Activated CD4-positive, alpha-beta T cell treated with anti-CD3 and anti-CD28 coated beads, Interleukin-2, amount 10 ng/mL, durations not matched to agents 24 days and 14 days (primary cell): ENCODE measurements at regions not wholly inside any gene's neighbourhood (a gene's known extent, or its start where the extent isn't known, plus 50 kb on each side); places are given as distances from the start of the nearest gene placed in this dataset.
"Not testable (repeated sequence)": the region's sequence is repeated elsewhere in the genome, so short reads cannot be mapped to it uniquely, and the experiment has no call there.

Experiments used
- DNase-seq: peaks from one replicate; pipeline ENCODE4 v3.0.0; 2022
- H3K27ac Mint-ChIP-seq: one replicate; pipeline ENCODE4 v1.8.0; 2022; ENCODE audit warnings: mild to moderate bottlenecking, mixed read lengths
- H3K27me3 Mint-ChIP-seq: one replicate; pipeline ENCODE4 v1.8.0; 2022; ENCODE audit warnings: mixed read lengths
- H3K36me3 Mint-ChIP-seq: one replicate; pipeline ENCODE4 v1.8.0; 2022; ENCODE audit warnings: low read depth, mild to moderate bottlenecking, mixed read lengths
- H3K4me1 Mint-ChIP-seq: one replicate; pipeline ENCODE4 v1.8.0; 2021; ENCODE audit warnings: mixed read lengths
- H3K4me3 Mint-ChIP-seq: one replicate; pipeline ENCODE4 v1.8.0; 2022; ENCODE audit warnings: mild to moderate bottlenecking, moderate library complexity, mixed read lengths
- H3K9me3 Mint-ChIP-seq: one replicate; pipeline ENCODE4 v1.8.0; 2021; ENCODE audit warnings: mixed read lengths
- intact Hi-C: fragments of 100-400 bp; cut with micrococcal nuclease; formaldehyde crosslinking; loops from one replicate; pipeline ENCODE4 v1.15.1; 2023

DNA sequence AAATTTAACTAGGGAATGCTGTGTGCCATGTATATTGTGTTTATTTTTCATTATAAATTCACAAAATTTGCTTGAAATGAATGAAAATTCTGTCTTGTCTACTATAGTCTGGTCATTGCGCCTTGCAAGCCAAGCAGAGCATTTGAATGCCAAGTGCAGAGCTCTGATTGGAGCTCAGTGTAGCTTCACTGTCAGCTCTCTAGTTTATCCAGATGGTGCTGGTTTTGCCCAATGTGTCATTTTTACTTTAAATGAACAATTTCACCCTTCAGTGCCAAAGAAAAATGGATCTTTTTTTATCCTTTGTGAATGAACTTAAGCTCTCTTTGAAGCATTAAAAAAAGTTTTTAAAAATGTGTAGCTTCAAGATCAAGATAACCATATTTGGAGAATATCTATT lies 225.6 kb upstream of the CACNA2D1 start:
- no peaks in the 10 kb centered on the region for H3K4me1 Mint-ChIP-seq
- H3K36me3 Mint-ChIP-seq: no peaks in the 10 kb centered on the region
- no peaks in the 10 kb centered on the region for H3K9me3 Mint-ChIP-seq
- intact Hi-C loops: no loop called here
- H3K27me3 Mint-ChIP-seq: peaks cover 1% of the 10 kb centered on the region
- H3K4me3 Mint-ChIP-seq: no peak overlapping the region
- H3K27ac Mint-ChIP-seq: no peak overlapping the region
- DNase-seq: no peak

DNA sequence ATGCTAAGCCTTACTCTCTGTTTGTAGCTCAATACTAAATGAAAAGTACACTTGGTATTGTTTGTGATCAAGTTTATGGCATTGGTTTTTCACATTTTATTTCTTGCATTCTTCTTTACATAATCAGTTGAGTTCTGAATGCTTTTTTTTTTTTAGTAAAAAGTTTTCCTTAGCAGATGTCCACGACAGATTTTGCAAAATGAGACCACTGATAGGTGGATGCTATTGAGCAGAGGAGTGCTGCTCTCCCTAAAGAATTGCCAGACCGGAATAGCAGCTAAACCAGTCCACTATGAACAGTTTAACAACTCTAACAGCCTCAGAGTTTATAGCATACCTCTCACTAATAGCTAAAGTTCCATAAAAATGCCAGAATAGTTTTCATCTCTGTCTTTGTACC lies 225.1 kb upstream of the CACNA2D1 start:
- no peak overlapping the region for H3K4me3 Mint-ChIP-seq
- H3K4me1 Mint-ChIP-seq: no peaks in the 10 kb centered on the region
- H3K27ac Mint-ChIP-seq: no peak overlapping the region
- intact Hi-C loops: no loop called here
- H3K9me3 Mint-ChIP-seq: no peaks in the 10 kb centered on the region
- no peak for DNase-seq
- H3K36me3 Mint-ChIP-seq: no peaks in the 10 kb centered on the region
- peaks cover 1% of the 10 kb centered on the region for H3K27me3 Mint-ChIP-seq

DNA sequence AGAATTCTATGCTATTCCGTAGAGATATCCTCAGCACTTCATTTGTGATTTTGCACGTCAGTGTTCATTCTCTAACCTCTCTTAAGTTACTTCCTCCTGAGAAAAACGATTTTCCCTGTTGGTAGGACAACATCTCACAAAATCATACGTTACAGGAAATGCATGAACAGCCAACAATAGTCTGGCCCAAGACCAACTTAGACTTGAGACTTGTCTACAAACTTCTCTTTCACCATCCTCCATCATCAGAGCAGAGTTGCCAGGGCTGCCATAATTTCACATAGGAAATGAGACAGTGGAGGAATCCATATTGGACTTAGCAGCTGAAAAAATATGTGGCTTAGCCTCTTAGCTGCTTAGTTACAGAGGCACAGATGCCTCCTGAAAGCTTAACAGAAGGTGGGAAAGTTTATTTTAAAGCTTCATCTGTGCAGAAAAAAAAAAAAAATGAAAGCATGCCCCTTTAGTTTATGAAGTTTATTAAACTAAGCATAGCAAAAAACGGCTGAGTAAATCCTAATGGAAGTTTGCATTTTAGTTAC lies 222.5 kb upstream of the CACNA2D1 start:
- intact Hi-C loops: loop anchor here (1.0 kb wide), 1 partner anchor 10 kb away; no protein-coding TSS in a partner anchor
- Mint-ChIP-seq H3K27me3 (peaks cover 1% of the 10 kb centered on the region), H3K4me3 (no peak overlapping the region), H3K4me1 (no peaks in the 10 kb centered on the region), H3K9me3 (no peaks in the 10 kb centered on the region), H3K36me3 (no peaks in the 10 kb centered on the region), H3K27ac (no peak overlapping the region)
- DNase-seq: no peak

DNA sequence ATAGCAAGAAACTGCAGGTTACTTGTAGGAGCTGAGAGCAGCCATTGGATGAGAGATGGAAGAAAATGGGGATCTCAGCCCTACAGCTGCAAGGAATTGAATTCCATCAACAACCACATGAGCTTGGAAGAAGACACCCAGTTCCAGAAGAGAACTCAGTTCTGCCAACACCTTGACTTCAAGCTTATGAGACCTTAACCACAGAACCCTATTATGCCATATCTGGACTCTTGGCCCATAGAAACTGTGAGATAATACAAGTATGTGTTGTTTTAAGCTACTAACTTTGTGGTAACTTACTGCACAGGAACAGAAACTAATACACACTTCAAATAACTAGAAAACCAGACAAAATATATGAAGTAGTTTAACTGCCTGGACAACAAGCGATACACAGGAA lies 212.4 kb upstream of the CACNA2D1 start:
- no peak for DNase-seq
- H3K27ac Mint-ChIP-seq: no peak overlapping the region
- intact Hi-C loops: no loop called here
- H3K4me3 Mint-ChIP-seq: no peak overlapping the region
- no peaks in the 10 kb centered on the region for H3K27me3 Mint-ChIP-seq
- H3K36me3 Mint-ChIP-seq: no peaks in the 10 kb centered on the region
- no peaks in the 10 kb centered on the region for H3K4me1 Mint-ChIP-seq
- peaks cover 9% of the 10 kb centered on the region for H3K9me3 Mint-ChIP-seq

GRCh38 chr7:82650095-82650494 lies 206.5 kb upstream of the CACNA2D1 start:
- H3K4me1 Mint-ChIP-seq, H3K27me3 Mint-ChIP-seq, DNase-seq, intact Hi-C loops, H3K9me3 Mint-ChIP-seq, H3K27ac Mint-ChIP-seq, H3K36me3 Mint-ChIP-seq, H3K4me3 Mint-ChIP-seq: not testable (repeated sequence)

DNA sequence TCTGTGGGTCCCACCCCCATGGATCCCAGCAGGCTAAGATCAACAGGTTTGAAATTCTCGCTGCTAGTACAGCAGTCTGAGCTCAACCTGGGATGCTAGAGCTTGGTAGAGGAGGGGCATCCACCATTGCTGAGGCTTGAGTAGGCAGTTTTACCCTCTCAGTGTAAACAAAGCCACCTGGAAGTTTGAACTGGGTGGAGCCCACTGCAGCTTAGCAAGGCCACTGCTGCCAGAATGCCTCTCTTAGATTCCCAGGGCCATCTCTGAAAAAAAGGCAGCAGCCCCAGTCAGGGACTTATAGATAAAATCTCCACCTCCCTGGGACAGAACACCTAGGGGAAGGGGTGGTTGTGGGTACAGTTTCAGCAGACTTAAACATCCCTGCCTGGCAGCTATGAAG lies 190.0 kb upstream of the CACNA2D1 start:
- Mint-ChIP-seq H3K4me1 (no peaks in the 10 kb centered on the region), H3K4me3 (no peak overlapping the region), H3K9me3 (no peaks in the 10 kb centered on the region), H3K27ac (no peak overlapping the region), H3K36me3 (no peaks in the 10 kb centered on the region), H3K27me3 (no peaks in the 10 kb centered on the region)
- intact Hi-C loops: no loop called here
- no peak for DNase-seq

GRCh38 chr7:82631998-82632397 lies 188.4 kb upstream of the CACNA2D1 start:
- Mint-ChIP-seq H3K4me1 (no peaks in the 10 kb centered on the region), H3K4me3 (no peak overlapping the region), H3K36me3 (no peaks in the 10 kb centered on the region), H3K27ac (no peak overlapping the region), H3K27me3 (no peaks in the 10 kb centered on the region), H3K9me3 (no peaks in the 10 kb centered on the region)
- DNase-seq: no peak
- intact Hi-C loops: no loop called here

GRCh38 chr7:82629583-82629982 lies 186.0 kb upstream of the CACNA2D1 start:
- no peaks in the 10 kb centered on the region for H3K27me3 Mint-ChIP-seq
- no peak overlapping the region for H3K27ac Mint-ChIP-seq
- no peak for DNase-seq
- H3K4me1 Mint-ChIP-seq: no peaks in the 10 kb centered on the region
- H3K4me3 Mint-ChIP-seq: no peak overlapping the region
- H3K9me3 Mint-ChIP-seq: no peaks in the 10 kb centered on the region
- no peaks in the 10 kb centered on the region for H3K36me3 Mint-ChIP-seq
- intact Hi-C loops: no loop called here

DNA sequence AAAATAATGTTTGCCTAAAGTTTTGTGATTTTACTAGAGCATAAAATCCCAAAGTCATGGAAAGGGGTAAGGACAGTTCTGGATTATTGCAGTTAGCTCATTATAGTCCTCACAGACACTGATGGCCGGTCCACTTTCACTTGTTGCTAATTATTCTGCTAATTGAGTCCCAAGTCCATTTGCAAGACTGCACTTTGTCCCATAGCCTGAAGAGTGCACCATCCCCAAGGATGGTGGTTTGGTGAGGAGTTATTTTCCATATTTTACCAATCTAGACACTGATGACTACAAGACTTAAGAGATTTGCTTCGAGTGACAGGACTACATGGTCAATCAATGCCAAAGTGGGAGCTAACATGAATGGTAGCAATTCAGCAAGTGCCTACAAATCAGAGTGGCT lies 181.8 kb upstream of the CACNA2D1 start:
- no peak for DNase-seq
- Mint-ChIP-seq H3K27ac (no peak overlapping the region), H3K27me3 (no peaks in the 10 kb centered on the region), H3K9me3 (no peaks in the 10 kb centered on the region), H3K4me3 (no peak overlapping the region), H3K4me1 (no peaks in the 10 kb centered on the region), H3K36me3 (no peaks in the 10 kb centered on the region)
- intact Hi-C loops: no loop called here

- Mint-ChIP-seq H3K4me3 (no peak overlapping the region), H3K36me3 (no peaks in the 10 kb centered on the region), H3K27ac (no peak overlapping the region), H3K27me3 (no peaks in the 10 kb centered on the region), H3K4me1 (no peaks in the 10 kb centered on the region), H3K9me3 (no peaks in the 10 kb centered on the region)
- intact Hi-C loops: no loop called here
- DNase-seq: no peak
Measured at GRCh38 chr7:82624965-82625364, 181.4 kb upstream of the CACNA2D1 start.

DNA sequence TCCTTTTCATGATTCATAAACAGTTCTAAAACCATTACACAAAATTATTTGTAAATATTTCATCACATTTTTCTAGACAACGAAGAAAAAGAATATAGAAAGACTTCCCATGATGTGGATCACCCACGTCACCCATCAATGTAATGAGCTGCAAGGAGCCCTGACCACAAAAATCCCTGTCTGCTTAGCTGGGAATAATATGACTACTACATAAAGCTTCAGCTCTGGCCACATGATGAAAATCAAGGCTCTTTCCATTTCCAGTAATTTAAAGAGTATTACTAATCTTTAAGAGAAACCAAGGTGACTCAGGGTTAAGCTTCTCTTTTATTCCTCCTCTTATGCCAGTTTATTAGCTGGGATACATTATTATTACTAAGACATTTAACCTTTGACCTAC lies 180.8 kb upstream of the CACNA2D1 start:
- Mint-ChIP-seq H3K4me3 (no peak overlapping the region), H3K27ac (no peak overlapping the region), H3K36me3 (no peaks in the 10 kb centered on the region), H3K4me1 (no peaks in the 10 kb centered on the region), H3K27me3 (no peaks in the 10 kb centered on the region), H3K9me3 (no peaks in the 10 kb centered on the region)
- no peak for DNase-seq
- intact Hi-C loops: no loop called here

DNA sequence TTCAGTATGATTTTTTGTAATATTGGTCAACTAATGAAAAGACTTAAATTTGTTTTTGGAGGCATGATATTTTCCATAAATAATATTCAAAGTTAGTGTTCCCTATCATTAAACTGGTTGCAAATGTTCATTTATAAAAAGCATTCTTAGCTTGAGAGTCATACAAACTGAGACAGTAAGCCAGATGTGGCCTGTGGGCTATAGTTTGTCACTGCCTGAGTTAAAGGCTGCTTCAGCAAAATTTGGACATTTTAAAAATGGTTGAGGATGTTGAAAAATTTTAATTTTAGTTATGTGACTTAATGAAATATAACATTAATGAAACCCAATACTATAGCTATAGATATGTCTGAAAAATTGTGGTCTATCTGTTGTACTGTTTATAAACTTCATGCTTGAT lies 180.2 kb upstream of the CACNA2D1 start:
- no peaks in the 10 kb centered on the region for H3K36me3 Mint-ChIP-seq
- intact Hi-C loops: no loop called here
- no peaks in the 10 kb centered on the region for H3K27me3 Mint-ChIP-seq
- no peak overlapping the region for H3K27ac Mint-ChIP-seq
- H3K4me1 Mint-ChIP-seq: no peaks in the 10 kb centered on the region
- no peaks in the 10 kb centered on the region for H3K9me3 Mint-ChIP-seq
- no peak overlapping the region for H3K4me3 Mint-ChIP-seq
- no peak for DNase-seq

DNA sequence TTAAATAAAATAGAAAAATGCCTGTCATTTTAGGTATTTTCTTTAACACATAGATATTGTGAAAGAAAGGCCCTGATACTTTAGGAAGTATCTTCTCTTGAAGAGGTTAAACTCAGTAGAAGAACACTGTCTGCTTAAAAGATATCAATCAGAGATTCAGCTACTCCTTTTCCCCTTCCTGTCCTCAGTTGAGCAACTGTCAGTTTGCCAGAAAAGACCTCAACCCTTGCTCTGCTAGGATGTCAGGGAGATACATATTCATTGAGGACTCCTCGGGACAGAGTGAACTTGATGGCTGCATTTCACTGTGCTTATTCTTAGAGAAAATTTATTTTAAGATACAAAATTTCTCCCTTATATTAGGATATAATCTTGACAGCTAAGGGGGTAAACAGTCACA lies 173.6 kb upstream of the CACNA2D1 start:
- Mint-ChIP-seq H3K36me3 (no peaks in the 10 kb centered on the region), H3K27ac (no peak overlapping the region), H3K4me3 (no peak overlapping the region), H3K9me3 (no peaks in the 10 kb centered on the region), H3K4me1 (no peaks in the 10 kb centered on the region), H3K27me3 (no peaks in the 10 kb centered on the region)
- intact Hi-C loops: no loop called here
- no peak for DNase-seq

GRCh38 chr7:82616059-82616728 lies 172.6 kb upstream of the CACNA2D1 start:
- no peaks in the 10 kb centered on the region for H3K9me3 Mint-ChIP-seq
- H3K36me3 Mint-ChIP-seq: no peaks in the 10 kb centered on the region
- no peak overlapping the region for H3K4me3 Mint-ChIP-seq
- intact Hi-C loops: no loop called here
- H3K27ac Mint-ChIP-seq: no peak overlapping the region
- DNase-seq: no peak
- H3K4me1 Mint-ChIP-seq: no peaks in the 10 kb centered on the region
- H3K27me3 Mint-ChIP-seq: no peaks in the 10 kb centered on the region

- Mint-ChIP-seq H3K4me3 (no peak overlapping the region), H3K36me3 (no peaks in the 10 kb centered on the region), H3K4me1 (no peaks in the 10 kb centered on the region), H3K27ac (no peak overlapping the region), H3K27me3 (no peaks in the 10 kb centered on the region), H3K9me3 (no peaks in the 10 kb centered on the region)
- intact Hi-C loops: no loop called here
- no peak for DNase-seq
Measured at GRCh38 chr7:82615527-82615926, 171.9 kb upstream of the CACNA2D1 start.
